GM13977 (cell line): ENCODE measurements at regions not wholly inside any gene's neighbourhood (a gene's known extent, or its start where the extent isn't known, plus 50 kb on each side); places are given as distances from the start of the nearest gene placed in this dataset.

Source experiments
- DNase-seq: peaks from one replicate; pipeline ENCODE4 v3.0.0; 2012; ENCODE audit warnings: low spot score
- CTCF ChIP-seq: IDR thresholded peaks from 2 replicates; pipeline ENCODE4 v1.5.1; 2012; ENCODE audit warnings: mild to moderate bottlenecking, control low read depth; ENCODE audit not compliant: insufficient read depth; ENCODE audit errors: extremely low read depth, missing control alignments
- in situ Hi-C: fragments of 300-500 bp; cut with MboI; formaldehyde crosslinking; loops from one replicate; pipeline ENCODE4 v1.12.0; 2022; ENCODE audit warnings: low sequenced_read_pairs, low pct_unique_long_range_greater_than_20kb, mixed read lengths, inconsistent platforms; ENCODE audit not compliant: unreplicated experiment

- no peak for DNase-seq
- TF ChIP-seq CTCF: no peak
- in situ Hi-C loops: no loop called here
Measured at GRCh38 chr2:3007135-3007534, 370.5 kb downstream of the EIPR1 start.

- in situ Hi-C loops: no loop called here
- TF ChIP-seq CTCF: no peak
- no peak for DNase-seq
Measured at GRCh38 chr2:3005859-3006501, 371.6 kb downstream of the EIPR1 start.

- TF ChIP-seq CTCF: peak; percentile 41
- DNase-seq: no peak
- in situ Hi-C loops: no loop called here
Measured at GRCh38 chr2:3001615-3002560, 375.7 kb downstream of the EIPR1 start.

- in situ Hi-C loops: no loop called here
- no peak for DNase-seq
- no peak for TF ChIP-seq CTCF
Measured at GRCh38 chr2:3000968-3001367, 376.6 kb downstream of the EIPR1 start.

GRCh38 chr2:3000125-3000524, 377.5 kb downstream of the EIPR1 start:
- in situ Hi-C loops: no loop called here
- no peak for TF ChIP-seq CTCF
- DNase-seq: no peak

GRCh38 chr2:2998971-2999370, 378.6 kb downstream of the EIPR1 start:
- no peak for DNase-seq
- in situ Hi-C loops: no loop called here
- no peak for TF ChIP-seq CTCF
